Endothelial cell of umbilical vein (primary cell): ENCODE measurements at regions not wholly inside any gene's neighbourhood (a gene's known extent, or its start where the extent isn't known, plus 50 kb on each side); places are given as distances from the start of the nearest gene placed in this dataset.

ENCODE experiments used
- CTCF ChIP-seq, 2 donors: IDR thresholded peaks; 1 replicate in 1 of 2; 2 replicates in 1 of 2; pipeline ENCODE4 v1.5.1; 2011; ENCODE audit warnings: low read length in 2 of 2, mild to moderate bottlenecking in 2 of 2, moderate library complexity in 2 of 2, control low read depth in 1 of 2, inconsistent platforms in 1 of 2, low read depth in 1 of 2; ENCODE audit not compliant: insufficient read depth in 1 of 2; ENCODE audit errors: extremely low read depth in 1 of 2
- POLR2A ChIP-seq: IDR thresholded peaks from 2 replicates; pipeline ENCODE4 v1.6.1; 2012; ENCODE audit warnings: low read depth, mild to moderate bottlenecking, control low read depth, low read length
- POLR2AphosphoS5 ChIP-seq: IDR thresholded peaks from 2 replicates; pipeline ENCODE4 v1.6.1; 2012; ENCODE audit warnings: low read depth, mild to moderate bottlenecking, control low read depth, low read length, moderate library complexity; ENCODE audit not compliant: insufficient read depth

- no peak for TF ChIP-seq CTCF (IDR thresholded peaks at IDR 0.05; ENCODE audit: extremely low read depth in 1 of 2, insufficient read depth in 1 of 2, low read depth in 1 of 2, low read length in 2 of 2)
- no peak for TF ChIP-seq POLR2A
- no peak for TF ChIP-seq POLR2AphosphoS5
These were observed 215.6 kb downstream of the MAP2K6 start for GRCh38 chr17:69630056-69630635.
